HG03442 (cell line): ENCODE measurements at regions not wholly inside any gene's neighbourhood (a gene's known extent, or its start where the extent isn't known, plus 50 kb on each side); places are given as distances from the start of the nearest gene placed in this dataset.

Experiments
- ATAC-seq: cut with Tn5 transposase; IDR thresholded peaks from one replicate; pipeline ENCODE4 v1.9.1; 2021; ENCODE audit warnings: mild to moderate bottlenecking, moderate library complexity; ENCODE audit not compliant: unreplicated experiment

DNA sequence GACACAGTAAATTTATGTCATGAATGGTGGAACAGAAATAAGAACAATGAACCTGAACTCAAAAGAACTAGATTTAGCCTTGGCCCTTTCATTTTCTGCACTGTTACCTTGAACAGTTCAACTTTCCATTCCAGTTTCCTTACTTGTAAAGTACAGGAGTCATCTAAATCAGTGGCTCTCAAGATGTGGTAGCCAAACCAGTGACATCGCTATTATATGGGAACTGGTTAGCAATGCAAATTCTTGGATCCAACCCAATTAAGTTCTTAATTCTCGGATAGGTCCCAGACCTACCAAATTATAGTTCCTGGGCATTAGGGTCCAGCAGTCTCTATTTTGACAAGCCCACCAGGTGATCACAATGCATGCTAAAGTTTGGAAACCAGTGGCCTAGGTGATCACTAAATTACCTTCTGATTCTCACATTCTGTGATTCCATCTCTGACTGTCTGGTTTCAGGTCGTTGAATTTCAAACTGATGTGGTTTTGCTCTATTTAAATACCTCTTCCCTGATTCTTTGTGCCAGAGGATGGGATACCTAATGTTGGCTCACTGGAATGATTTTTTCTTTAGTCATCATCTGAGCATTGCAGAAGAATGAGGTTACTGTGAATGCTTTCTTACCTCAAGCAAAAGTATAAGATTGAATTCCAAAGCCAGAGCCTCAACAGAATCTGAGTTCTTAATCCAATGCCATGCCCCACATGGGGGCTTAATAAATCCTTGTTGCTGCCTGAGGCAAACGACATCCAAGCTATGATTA lies 253.8 kb downstream of the ENC1 start:
- ATAC-seq = no peak

DNA sequence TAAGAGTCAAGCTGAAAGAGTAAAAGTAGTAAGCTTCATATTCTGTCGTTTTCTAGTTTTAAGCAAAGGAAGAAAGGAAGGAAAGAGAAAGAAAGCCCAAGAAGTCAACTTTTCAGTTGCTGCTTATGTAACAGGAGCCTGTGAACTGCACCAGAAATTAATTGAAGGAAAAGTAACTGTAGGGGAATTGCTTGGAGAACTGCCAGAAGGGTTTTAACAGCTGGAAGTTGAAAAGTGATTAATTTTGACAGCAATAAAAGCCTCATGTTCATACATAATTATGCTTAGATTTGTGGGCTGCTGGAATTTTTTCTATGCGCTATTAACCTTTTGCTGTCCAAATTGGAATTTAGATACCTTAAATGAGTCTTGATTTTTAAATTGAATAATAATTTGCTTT lies 255.7 kb downstream of the ENC1 start:
- ATAC-seq = no peak

DNA sequence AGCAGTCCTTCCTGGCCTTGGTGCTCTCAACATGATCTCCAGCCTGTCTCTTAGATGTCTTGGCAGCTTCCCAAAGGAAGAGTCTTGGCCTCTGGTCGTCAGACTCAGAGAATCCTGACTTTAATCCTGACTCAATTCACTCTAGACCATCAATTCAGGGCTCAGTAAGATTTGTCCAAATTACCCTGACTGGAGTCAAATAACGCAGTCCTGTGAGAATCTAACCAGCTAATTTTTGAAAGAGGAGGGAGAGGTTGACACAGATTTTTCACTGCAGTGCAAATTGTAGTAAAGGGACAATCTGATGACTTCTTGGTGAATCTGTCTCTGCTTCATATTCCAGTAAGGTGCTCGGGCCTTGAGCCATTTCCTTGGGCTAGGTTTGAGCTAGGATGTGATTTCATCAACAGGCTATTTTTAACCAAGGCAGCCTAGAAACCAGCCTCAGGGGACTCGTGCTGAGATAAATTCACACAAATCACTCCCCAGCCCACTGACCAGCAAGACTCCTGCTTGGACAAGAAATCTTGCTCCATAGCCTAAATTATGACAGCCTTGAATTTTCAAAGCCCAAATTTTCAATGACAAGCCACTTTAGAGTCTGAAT lies 257.4 kb downstream of the ENC1 start:
- no peak for ATAC-seq

DNA sequence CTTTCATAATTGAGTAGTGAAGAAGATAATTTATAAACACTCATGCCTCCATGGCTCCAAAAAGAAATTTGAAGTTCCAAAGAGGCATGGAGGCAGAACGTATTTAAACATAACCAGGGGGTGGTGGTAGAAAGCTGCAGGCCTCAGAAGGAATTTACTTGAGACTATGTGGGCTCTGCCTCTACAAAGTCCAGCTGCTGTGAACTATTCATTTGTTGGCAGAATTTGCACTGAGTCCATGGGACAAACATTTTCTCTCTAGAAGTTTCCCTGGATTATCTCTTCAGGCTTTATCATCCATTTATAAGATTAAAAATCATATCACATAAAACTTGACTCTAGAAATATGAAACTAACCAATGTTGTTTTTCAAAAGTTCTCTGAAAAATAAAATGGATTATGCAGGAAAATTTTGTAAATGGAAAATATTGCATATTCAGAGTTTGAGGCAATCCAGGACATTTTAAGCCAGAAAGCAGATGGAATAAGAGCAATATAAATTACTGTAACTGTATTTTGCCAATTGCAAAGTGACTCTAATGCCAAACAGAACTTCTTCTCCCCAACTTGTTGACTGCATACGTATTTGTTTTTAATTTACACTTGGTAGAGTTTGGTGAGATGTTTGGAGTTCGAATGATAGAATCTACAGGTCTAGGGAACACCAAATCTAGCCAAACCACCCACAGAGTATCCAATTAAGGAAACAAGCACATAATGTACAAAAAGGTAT lies 258.2 kb downstream of the ENC1 start:
- ATAC-seq = no peak

DNA sequence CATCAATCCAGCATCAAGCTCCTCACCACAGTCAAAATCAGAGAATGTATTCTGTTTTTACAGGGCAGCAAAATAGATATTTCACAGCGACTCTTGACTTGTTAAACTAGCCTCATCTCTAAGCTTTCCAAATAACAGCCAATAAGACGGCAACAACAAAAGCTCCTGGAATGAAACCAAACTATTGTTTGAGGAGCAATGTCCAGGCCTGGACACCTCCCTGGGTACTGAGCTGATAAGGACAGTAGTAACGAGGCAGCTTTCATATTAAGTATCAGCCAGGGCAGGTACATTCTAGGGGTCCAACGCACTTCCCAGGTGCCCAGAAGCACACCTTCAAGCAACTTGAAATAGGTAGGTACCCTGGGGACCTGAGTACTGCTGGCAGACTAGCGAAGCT lies 260.3 kb downstream of the ENC1 start:
- no peak for ATAC-seq

DNA sequence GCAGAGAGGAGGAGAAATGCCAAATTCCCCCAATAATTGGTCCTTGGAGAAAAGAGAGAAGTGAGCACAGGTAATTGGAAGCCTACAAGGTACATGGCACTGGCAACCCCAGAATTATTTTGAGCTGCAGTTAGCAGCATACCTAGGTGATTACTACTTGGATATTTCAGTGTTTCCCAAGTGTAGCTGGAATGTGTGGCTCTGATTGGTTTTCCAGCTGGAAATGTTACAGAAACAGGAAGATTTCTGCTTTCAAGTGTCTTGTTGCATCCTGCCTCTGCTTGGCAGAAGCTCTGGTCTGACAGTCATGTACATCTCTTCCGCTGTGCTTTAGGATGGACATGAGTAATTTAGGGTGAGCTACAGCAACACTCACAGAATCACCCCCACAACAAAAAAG lies 262.1 kb downstream of the ENC1 start:
- no peak for ATAC-seq

DNA sequence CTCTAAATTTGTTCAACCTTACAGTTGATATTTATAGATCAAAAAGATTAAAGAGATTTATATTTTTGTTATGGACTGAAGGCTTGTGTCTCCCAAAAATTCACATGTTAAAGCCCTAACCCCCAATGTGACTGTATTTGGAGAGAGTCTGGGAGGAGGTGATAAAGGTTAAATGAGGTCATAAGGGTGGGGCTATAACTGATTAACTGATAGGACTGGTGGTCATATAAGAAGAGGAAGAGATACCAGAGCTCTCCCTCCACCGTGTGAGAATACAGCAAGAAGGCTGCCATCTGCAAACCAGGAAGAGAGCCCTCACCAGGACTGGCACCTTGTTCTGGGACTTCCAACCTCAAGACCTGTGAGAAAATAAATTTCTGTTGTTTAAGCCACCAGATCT lies 264.3 kb downstream of the ENC1 start:
- no peak for ATAC-seq

DNA sequence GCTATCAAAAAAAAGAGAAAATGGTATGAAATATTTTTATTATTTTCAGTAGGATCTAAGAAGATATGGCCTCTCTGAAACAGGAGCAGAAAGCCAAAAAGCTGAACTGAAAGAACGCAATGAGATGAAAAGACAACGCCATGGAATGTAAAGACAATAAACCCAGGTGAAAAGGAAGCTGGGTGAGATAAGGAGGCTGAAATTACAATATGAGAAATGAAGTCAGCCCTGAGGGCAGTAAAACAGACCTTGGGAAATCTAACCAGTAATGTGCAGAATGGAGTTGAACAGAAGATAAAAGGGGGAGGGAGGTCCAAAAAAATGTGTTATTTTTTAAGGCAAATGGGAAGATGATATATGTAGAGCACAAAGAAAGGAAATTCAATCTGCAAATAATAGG lies 265.3 kb downstream of the ENC1 start:
- ATAC-seq = no peak

DNA sequence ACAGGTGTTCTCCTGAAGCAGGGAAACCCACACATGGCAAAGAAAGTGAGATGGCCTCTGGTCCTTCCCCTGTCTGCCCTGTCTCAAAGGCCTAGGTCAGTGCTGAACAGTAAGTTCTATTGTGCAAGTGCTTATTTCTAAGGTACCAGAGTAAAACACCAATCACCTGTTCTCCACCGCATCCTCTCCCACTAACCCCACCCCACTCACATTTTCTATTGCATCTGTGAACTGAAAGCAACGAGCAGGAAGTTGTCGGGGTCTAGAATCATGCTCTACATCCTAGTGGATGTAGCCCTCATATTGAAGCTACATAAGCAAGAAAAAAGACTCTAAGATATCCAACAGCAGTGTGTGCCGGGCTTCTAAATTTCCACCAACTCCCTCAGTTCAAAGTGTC lies 265.9 kb downstream of the ENC1 start:
- no peak for ATAC-seq

DNA sequence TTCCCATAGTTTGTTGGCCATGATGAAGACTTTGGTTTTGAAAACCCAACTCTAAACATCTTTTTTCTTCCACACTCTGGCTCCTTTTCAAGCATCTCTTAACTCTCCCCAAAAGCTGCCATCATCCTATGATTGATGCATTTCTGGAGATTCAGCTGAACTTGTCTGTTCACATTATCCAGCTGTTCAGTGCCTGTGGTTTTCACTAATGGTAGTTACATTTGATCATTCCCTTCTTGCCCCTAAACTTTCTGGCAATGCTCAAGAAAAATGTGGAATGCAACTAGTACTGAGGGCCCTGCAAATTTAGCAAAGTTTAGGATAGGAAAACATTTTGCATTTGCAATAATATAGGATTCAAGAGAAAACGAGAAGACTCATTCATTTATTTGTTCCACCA lies 267.5 kb downstream of the ENC1 start:
- no peak for ATAC-seq

DNA sequence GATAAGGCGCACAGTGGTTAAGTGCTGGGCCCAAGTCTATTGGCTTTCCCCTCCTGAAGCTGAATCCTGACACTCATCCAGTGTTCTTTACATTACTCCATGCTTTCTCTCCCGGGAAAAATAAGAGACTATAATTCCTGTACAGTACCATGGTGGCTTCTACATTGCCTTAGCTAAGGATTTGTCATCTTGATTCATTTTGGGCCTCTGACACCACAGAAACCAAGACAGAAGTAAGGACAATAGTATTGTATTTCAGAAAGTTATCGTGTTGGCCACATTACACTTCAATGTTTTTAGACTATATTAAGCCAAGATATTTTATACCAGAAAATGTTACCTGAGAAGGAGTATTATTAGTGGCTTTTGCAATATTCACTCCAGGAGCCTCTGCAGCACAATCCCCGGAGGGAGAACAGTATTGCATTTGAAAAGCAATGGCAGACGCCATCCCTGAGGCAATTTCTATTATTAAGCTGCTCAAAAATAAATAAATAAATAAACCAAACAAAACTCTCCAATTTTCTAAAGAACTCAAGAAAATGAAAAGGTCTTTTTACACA lies 267.9 kb downstream of the ENC1 start:
- no peak for ATAC-seq

DNA sequence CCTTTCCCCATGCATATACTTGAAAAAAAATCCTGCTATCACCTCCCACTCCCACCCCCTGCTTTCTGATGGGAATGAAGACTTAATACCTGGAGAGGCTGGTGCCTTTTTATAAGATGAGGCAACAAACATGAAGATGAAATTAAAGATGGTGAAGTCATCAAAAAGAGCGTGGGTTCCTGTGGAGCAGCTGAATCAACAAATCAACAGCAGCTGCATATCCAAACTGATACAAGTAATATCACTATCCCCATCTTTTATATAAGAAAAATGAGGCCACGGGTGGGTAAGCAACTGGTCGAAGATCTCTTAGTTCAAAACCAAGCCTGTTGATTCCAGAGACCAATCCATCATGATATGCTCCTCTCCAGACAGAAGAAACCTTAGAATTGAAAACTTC lies 268.5 kb downstream of the ENC1 start:
- ATAC-seq = no peak

DNA sequence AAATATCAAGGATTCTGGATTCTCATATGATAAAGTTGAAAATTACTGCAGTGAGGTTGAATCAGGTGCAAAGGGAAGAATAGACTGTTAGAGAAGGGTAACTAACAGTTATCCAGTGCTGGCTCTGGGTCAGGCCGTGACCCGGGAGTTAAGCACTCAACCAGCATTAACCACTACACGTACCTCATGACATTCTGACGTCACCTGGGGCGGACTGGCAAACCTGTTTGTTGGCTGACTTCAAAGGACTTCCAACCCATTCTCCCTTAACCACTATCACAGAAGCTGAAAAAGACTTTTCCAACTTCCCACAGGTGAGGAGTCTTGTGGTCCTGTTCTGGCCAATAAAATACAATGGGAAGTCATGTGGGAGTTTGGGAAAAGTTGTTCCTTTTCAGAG lies 268.9 kb downstream of the ENC1 start:
- ATAC-seq = no peak

DNA sequence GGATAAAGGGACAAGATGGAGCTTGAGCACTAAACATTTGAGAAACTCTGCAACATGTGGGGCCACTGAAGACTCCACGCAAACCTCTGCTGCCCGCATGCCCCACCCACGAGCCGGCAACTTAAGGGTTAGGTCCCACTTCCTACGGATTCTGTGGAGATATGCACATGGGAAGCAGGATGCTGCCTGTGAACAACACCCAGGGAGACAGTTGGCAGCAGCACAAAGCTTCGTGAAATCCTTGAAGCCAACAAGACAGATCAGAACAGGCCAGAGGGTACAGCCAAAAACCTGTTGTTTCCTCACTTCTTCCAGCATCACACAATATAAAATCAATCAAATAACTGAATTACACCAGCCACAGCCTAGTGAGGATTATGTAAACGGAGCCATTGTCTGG lies 270.4 kb downstream of the ENC1 start:
- no peak for ATAC-seq

DNA sequence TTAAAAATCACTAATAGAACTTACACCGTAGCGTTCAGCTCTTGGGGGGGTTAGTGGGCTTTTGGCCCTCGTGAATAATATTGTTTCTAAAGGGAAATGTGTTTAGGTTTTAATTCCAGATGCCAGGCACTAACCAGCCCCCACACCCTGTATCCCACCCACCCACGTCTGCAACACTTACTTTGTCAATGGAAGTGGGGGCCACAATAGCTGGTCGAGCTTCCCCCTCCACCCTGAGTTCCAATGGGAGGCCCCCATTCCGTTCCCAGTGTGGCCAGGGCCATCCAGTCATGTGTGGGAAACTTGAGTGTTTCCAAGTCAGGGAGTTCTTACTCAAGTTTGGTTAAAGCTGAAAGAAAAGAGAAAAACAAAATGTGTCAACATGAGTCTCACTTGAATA lies 271.4 kb downstream of the ENC1 start:
- ATAC-seq = no peak

DNA sequence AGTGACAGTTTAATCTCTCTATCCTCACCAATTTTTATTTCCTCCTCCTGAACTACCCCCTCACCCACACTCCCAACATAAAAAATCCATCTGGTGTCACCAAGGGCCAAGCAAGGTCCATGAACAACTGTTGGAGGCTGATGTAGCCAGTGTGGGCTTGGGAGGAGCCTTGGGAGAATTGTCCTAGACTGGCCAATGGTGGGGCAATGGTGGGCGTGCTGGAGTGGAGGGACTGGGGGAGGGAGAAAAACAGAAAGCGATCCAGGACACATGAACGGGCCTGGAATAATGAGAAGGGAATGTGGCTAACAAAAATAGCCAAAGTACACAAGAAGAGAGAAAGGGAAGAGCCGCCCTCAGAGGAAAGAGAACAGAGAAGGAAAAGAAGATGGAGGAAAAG lies 272.6 kb downstream of the ENC1 start:
- ATAC-seq = no peak

DNA sequence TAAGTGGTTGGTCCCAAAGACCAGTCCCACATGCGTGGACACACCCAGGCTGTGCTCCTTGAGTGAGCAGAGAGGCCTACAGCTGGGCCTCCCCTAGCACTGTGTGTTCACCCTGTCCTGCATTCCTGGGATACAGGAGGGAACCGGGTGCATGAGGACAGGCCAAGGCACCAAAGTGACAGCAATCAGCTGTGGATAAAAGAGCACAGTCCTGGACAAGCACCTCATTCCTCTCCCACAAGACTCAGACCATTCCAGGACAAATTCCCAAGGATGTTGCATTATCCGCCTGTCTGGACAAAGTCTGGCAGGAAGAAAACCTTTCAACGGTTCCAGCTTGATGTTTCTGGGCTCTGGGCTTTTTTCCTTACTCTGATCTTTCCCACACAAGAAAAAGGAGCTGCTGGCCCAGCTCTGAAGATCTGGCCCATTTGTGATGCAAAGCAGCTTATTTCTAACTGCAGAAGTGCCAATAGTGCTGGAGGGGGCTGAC lies 273.2 kb downstream of the ENC1 start:
- ATAC-seq = no peak

DNA sequence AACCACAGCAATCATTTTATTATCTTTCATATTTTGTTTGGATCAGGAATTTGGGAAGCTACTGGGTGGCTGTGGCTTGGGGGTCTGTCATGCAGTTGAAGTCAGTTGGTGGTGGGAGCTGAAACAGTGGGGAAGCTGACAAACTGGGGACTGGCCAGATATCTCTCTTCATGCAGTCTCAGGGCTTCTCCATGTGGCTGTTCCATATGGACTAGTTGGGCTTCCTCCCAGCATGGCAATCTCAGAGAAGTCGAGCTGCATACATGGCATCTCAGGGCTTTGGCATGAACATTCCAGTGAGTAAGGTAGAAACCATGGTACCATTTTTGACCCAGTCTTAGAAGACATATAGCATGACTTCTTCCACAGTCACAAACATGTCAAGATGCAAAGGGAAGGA lies 274.8 kb downstream of the ENC1 start:
- no peak for ATAC-seq

DNA sequence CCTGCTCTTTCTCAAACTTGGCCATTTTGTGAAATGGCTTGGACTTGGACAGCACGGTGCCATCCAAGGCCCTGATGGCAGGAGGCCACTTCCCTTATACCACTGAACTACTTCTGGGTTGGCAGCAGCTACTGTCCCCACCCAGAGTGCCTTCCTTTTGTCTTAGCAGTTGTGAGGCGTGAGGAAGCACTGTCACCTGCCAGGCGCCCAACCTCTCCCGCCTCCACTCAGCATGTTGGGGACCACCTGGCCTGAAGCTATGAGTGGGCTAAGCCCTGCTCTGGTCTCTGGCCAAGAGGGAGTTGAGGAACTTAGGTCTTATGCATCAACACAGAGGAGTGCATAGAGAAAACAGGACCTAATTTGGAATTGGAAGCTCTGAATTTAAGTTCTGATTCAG lies 276.0 kb downstream of the ENC1 start:
- ATAC-seq = no peak

DNA sequence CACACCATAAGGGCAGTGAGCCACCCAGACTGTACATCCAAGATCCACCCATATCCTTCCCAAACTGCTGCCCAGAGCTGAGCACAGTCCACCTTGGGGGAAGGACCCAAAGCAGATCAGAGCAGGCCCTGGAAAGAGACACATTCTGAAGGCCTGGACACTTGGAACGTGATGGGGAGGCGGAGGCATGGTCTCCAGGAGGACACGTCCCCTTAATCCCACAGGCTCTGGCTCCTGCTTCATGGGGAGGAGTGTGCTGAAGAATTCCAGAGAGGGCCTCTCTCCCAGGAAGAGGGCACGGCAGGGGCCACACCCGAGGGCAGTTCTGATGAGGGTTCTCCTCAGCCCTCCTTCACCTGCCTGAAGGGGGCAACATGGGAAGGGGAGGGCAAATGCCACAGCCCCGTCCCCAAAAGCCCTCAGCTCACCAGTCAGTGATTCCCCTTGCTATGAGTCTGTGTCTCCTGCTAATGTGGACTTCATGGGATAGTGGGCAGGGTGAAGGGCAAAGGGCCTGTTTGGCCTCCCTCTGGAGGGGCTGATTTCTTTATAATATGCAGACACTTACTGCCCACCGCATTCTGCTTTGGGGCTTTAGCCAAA lies 276.8 kb downstream of the ENC1 start:
- no peak for ATAC-seq
